ENCODE measurements at regions not wholly inside any gene's neighbourhood (a gene's known extent, or its start where the extent isn't known, plus 50 kb on each side); places are given as distances from the start of the nearest gene placed in this dataset.

GRCh38 chr16:64211331-64211730 lies 910.5 kb downstream of the CDH11 start:
- TF ChIP-seq CTCF (IDR thresholded peaks at IDR 0.05) (no peak), REST (IDR thresholded peaks at IDR 0.05; ENCODE audit: insufficient read depth in 1 of 2, low read depth in 2 of 2, low read length in 1 of 2) (no peak), POLR2AphosphoS5 (IDR thresholded peaks at IDR 0.05; ENCODE audit: low read depth, low read length) (no peak), TCF7L2 (IDR thresholded peaks at IDR 0.05; ENCODE audit: low read depth, low read length) (no peak)
